Upper lobe of right lung (tissue), 1 donor: ENCODE measurements at regions not wholly inside any gene's neighbourhood (a gene's known extent, or its start where the extent isn't known, plus 50 kb on each side); places are given as distances from the start of the nearest gene placed in this dataset.
"Not testable (repeated sequence)": the region's sequence is repeated elsewhere in the genome, so short reads cannot be mapped to it uniquely, and the experiment has no call there.

Source experiments
- ATAC-seq: fragments of 200-7000 bp; cut with Tn5 transposase; one replicate; pipeline ENCODE4 v1.9.1; 2020; ENCODE audit warnings: mild to moderate bottlenecking, moderate library complexity
- DNase-seq: peaks from one replicate; pipeline ENCODE4 v3.0.0-alpha.2; 2020
- H3K27ac ChIP-seq: fragments of 200-600 bp; one replicate; pipeline ENCODE4 v1.8.0; 2022
- H3K27me3 ChIP-seq: fragments of 200-600 bp; one replicate; pipeline ENCODE4 v1.8.0; 2022; ENCODE audit warnings: mild to moderate bottlenecking
- H3K36me3 ChIP-seq: fragments of 200-600 bp; one replicate; pipeline ENCODE4 v1.8.0; 2022
- H3K4me1 ChIP-seq: fragments of 200-600 bp; one replicate; pipeline ENCODE4 v1.8.0; 2022
- H3K4me3 ChIP-seq: fragments of 200-600 bp; one replicate; pipeline ENCODE4 v1.8.0; 2022; ENCODE audit warnings: mild to moderate bottlenecking
- H3K9me3 ChIP-seq: fragments of 200-600 bp; one replicate; pipeline ENCODE4 v1.8.0; 2022
- intact Hi-C: fragments of 100-400 bp; cut with DNase I; formaldehyde crosslinking; loops from one replicate; pipeline ENCODE4 v1.11.0; 2022
- TF ChIP-seq, protein P1 (sequence below): fragments of 200-600 bp; IDR thresholded peaks from one replicate; pipeline ENCODE4 v1.8.0; 2022; ENCODE audit warnings: antibody characterized with exemption
- donor health status: DM: no; HTN: yes; CAD: no; lungs with severe emphysema.

DNA sequence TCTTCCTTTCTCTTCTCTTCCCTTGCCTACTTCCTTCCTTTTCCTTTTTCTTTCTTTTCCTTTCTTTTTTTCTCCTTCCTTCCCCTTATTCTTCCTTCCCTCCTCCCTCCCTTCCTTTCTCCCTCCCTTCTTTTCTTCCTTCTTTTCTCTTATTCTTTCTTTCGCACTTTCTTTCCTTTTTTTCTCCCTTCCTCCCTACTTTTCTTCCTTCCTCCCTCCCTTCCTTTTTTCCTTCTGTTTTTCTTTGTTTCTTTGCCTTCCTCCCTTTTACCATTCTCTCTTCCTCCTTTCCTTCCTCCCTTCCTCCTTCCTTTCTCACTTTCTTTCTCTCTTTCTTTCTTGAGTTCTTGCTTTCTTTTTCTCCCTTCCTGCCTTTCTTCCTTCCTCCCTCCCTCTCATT, 416.5 kb downstream of the ANKRD30B start:
- DNase-seq, ATAC-seq, H3K36me3 ChIP-seq, H3K4me1 ChIP-seq, H3K27me3 ChIP-seq, H3K9me3 ChIP-seq, H3K4me3 ChIP-seq, H3K27ac ChIP-seq, intact Hi-C loops: not testable (repeated sequence)

- TF ChIP-seq, protein P1, sequence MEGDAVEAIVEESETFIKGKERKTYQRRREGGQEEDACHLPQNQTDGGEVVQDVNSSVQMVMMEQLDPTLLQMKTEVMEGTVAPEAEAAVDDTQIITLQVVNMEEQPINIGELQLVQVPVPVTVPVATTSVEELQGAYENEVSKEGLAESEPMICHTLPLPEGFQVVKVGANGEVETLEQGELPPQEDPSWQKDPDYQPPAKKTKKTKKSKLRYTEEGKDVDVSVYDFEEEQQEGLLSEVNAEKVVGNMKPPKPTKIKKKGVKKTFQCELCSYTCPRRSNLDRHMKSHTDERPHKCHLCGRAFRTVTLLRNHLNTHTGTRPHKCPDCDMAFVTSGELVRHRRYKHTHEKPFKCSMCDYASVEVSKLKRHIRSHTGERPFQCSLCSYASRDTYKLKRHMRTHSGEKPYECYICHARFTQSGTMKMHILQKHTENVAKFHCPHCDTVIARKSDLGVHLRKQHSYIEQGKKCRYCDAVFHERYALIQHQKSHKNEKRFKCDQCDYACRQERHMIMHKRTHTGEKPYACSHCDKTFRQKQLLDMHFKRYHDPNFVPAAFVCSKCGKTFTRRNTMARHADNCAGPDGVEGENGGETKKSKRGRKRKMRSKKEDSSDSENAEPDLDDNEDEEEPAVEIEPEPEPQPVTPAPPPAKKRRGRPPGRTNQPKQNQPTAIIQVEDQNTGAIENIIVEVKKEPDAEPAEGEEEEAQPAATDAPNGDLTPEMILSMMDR: no peak
- Histone ChIP-seq H3K27ac (no peak overlapping the region), H3K36me3 (no peaks in the 10 kb centered on the region), H3K9me3 (no peaks in the 10 kb centered on the region), H3K4me1 (no peaks in the 10 kb centered on the region), H3K4me3 (no peak overlapping the region), H3K27me3 (no peaks in the 10 kb centered on the region)
- DNase-seq (no peak), ATAC-seq (no peak)
- intact Hi-C loops: no loop called here
Measured at GRCh38 chr18:15165048-15165447, 417.1 kb downstream of the ANKRD30B start.

DNA sequence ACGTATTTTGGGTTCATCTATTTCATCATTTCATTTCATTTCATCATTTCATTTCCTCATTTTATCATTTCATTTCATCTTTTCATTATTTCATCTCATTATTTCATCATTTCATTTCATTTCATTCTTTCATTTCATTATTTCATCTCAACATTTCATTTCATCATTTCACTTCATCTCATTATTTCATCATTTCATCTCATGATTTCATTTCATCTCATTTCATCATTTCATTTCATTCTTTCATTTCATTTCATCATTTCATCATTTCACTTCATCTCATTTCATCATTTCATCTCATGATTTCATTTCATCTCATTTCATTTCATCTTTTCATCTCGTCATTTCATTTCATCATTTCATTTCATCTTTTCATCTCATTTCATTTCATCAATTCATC, 445.1 kb downstream of the ANKRD30B start:
- H3K4me1 ChIP-seq, H3K4me3 ChIP-seq, ATAC-seq, DNase-seq, intact Hi-C loops, H3K36me3 ChIP-seq, H3K9me3 ChIP-seq, H3K27ac ChIP-seq: not testable (repeated sequence)
- peaks cover 11% of the 10 kb centered on the region for H3K27me3 ChIP-seq

- H3K9me3 ChIP-seq, ATAC-seq, intact Hi-C loops, DNase-seq, H3K36me3 ChIP-seq, H3K4me3 ChIP-seq, H3K27ac ChIP-seq, H3K4me1 ChIP-seq: not testable (repeated sequence)
- peaks cover 17% of the 10 kb centered on the region for H3K27me3 ChIP-seq
Measured at GRCh38 chr18:15193813-15194212, 445.8 kb downstream of the ANKRD30B start.

GRCh38 chr18:15197338-15198115, 449.6 kb downstream of the ANKRD30B start:
- intact Hi-C loops, H3K4me1 ChIP-seq, H3K27ac ChIP-seq, H3K36me3 ChIP-seq, ATAC-seq, H3K9me3 ChIP-seq: not testable (repeated sequence)
- H3K27me3 ChIP-seq: peaks cover 17% of the 10 kb centered on the region
- DNase-seq: peak; percentile 60
- H3K4me3 ChIP-seq: peak overlapping the region; percentile 8

- H3K4me3 ChIP-seq: peak overlapping the region; percentile 8
- no peaks in the 10 kb centered on the region for H3K36me3 ChIP-seq
- H3K27ac ChIP-seq: no peak overlapping the region
- intact Hi-C loops: no loop called here
- no peaks in the 10 kb centered on the region for H3K4me1 ChIP-seq
- TF ChIP-seq, protein P1: no peak
- H3K27me3 ChIP-seq: peaks cover 17% of the 10 kb centered on the region
- no peaks in the 10 kb centered on the region for H3K9me3 ChIP-seq
- ATAC-seq (no peak), DNase-seq (no peak)
Measured at GRCh38 chr18:15198116-15198389, 450.1 kb downstream of the ANKRD30B start.
